ENCODE measurements at regions not wholly inside any gene's neighbourhood (a gene's known extent, or its start where the extent isn't known, plus 50 kb on each side); places are given as distances from the start of the nearest gene placed in this dataset.
"Not testable (repeated sequence)": the region's sequence is repeated elsewhere in the genome, so short reads cannot be mapped to it uniquely, and the experiment has no call there.

DNA sequence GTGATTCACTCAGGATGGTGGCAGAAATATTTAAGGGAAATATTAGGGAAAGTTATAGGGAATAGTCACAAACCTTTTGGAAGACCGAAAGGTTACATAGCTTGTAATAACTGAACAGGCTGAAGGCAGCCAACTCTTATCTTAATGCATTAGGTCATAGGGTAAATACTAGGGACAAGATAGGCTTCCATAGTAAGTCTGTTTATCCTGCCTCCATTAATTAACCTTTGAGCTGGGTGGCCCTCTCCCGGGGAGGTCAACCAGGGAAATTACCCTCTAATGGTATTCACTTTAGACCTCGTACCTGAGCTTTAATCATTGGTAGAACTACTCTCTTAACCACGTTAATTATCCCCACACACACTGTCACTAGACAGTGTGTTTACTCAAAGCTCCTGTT, 981.8 kb downstream of the SLC16A7 start:
- TF ChIP-seq CTCF (IDR thresholded peaks at IDR 0.05; ENCODE audit: low read depth, low read length) = no peak
- Histone ChIP-seq H3K27ac (no peak overlapping the region), H3K27me3 (ENCODE audit: insufficient read depth, low read depth, severe bottlenecking) (no peaks in the 10 kb centered on the region), H3K9me3 (ENCODE audit: severe bottlenecking) (no peaks in the 10 kb centered on the region), H3K4me3 (ENCODE audit: low read depth, low read length) (no peak overlapping the region), H3K36me3 (no peaks in the 10 kb centered on the region)
- DNase-seq = no peak

DNA sequence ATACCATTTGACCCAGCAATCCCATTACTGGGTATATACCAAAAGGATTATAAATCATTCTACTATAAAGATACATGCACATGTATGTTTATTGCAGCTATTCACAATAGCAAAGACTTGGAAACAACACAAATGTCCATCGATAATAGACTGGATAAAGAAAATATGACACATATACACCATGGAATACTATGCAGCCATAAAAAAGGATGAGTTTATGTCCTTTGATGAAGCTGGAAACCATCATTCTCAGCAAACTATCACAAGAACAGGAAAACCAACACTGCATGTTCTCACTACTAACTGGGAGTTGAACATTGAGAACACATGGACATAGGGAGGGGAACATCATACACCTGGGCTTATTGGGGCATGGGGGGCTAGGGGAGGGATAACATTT, 991.8 kb downstream of the SLC16A7 start:
- DNase-seq = not testable (repeated sequence)

DNA sequence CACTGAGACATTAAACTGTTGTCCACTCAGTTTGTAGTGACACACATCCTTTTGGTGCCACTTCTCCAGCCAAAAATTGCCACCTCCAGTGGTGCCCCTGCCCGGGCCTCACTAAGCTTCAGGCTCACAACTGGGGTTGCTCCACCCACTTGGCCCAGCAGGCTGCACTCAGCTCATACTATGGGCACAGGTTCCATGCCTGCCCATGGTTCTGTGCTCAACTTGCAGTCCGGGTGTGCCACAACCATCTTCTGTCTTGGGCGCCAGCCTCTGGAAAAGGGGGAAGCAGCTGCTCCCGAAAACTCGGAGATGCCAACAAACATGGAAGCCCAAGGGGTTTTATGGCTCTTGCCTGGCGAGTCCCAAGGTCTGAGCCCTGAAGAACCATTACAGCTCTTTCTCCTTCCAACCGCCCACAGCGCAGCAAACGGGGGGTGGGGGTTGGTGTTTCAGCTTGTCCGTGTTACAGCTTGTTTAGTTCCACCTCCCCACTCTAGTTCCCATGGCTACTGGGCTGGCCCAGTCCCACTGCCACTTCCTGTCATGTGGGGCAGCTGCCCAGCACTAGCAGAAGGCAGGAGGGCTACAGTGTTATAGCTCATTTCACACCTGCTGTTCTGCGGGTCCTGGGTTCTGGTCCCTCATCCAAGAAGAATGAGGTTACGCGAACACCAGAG, 998.3 kb downstream of the SLC16A7 start:
- no peaks in the 10 kb centered on the region for H3K27me3 ChIP-seq (ENCODE audit: insufficient read depth, low read depth, severe bottlenecking)
- peaks cover 2% of the 10 kb centered on the region for H3K9me3 ChIP-seq (ENCODE audit: severe bottlenecking)
- TF ChIP-seq CTCF (IDR thresholded peaks at IDR 0.05; ENCODE audit: low read depth, low read length) = no peak
- no peaks in the 10 kb centered on the region for H3K36me3 ChIP-seq
- DNase-seq = no peak
- H3K27ac ChIP-seq = no peak overlapping the region
- no peak overlapping the region for H3K4me3 ChIP-seq (ENCODE audit: low read depth, low read length)

More for the DNA sequence above, 991.8 kb downstream of the SLC16A7 start:
- not testable (repeated sequence) for H3K9me3 ChIP-seq (ENCODE audit: severe bottlenecking); H3K27me3 ChIP-seq (ENCODE audit: insufficient read depth, low read depth, severe bottlenecking); H3K4me3 ChIP-seq (ENCODE audit: low read depth, low read length); H3K36me3 ChIP-seq; H3K27ac ChIP-seq

GRCh38 chr12:60602601-60603000, 1006.8 kb downstream of the SLC16A7 start:
- no peak for DNase-seq
- Histone ChIP-seq H3K36me3 (no peaks in the 10 kb centered on the region), H3K9me3 (ENCODE audit: severe bottlenecking) (peaks cover 2% of the 10 kb centered on the region), H3K27me3 (ENCODE audit: insufficient read depth, low read depth, severe bottlenecking) (no peaks in the 10 kb centered on the region), H3K4me3 (ENCODE audit: low read depth, low read length) (no peak overlapping the region), H3K27ac (no peak overlapping the region)
- no peak for TF ChIP-seq CTCF (IDR thresholded peaks at IDR 0.05; ENCODE audit: low read depth, low read length)

DNA sequence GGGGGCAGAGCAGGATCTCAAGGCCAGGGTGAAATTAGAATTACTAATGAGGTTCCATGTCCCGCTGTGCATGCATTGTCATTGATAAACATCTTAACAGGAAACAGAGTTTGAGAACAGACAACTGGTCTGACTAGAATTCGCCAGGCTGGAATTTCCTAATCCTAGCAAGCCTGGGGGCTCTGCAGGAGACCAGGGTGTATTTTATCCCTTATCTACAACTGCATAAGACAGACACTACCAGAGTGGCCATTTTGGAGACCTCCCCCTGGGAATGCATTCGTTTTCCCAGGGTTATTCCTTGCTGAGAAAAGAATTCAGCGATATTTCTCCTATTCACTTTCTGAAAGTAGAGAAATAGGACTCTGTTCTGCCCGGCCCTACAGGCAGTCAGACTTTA, 1007.6 kb downstream of the SLC16A7 start:
- not testable (repeated sequence) for DNase-seq; H3K36me3 ChIP-seq; H3K27ac ChIP-seq; H3K4me3 ChIP-seq (ENCODE audit: low read depth, low read length); H3K27me3 ChIP-seq (ENCODE audit: insufficient read depth, low read depth, severe bottlenecking); H3K9me3 ChIP-seq (ENCODE audit: severe bottlenecking)

DNA sequence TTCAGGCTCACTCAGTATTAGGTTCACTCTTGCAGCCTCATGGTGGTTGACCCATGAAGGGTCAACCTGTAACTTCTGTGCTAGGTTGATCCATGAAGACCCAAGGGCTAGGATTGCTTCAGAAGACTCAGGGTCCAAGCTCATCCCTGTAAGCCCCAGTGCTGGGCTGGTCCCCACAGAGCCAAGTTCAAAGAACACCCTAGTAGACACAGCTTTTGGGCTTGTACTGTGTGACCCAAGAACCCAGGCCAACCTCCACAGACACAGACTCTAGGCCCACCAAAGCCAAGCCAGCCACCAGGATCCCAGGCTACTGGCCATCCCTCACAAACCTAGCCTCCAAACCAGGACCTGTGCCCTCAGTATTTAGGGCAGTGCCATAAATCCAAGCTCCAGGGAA, 1020.6 kb downstream of the SLC16A7 start:
- DNase-seq = no peak
- H3K36me3 ChIP-seq = no peaks in the 10 kb centered on the region
- H3K9me3 ChIP-seq (ENCODE audit: severe bottlenecking) = no peaks in the 10 kb centered on the region
- H3K27me3 ChIP-seq (ENCODE audit: insufficient read depth, low read depth, severe bottlenecking) = no peaks in the 10 kb centered on the region
- no peak for TF ChIP-seq CTCF (IDR thresholded peaks at IDR 0.05; ENCODE audit: low read depth, low read length)
- H3K27ac ChIP-seq = no peak overlapping the region
- H3K4me3 ChIP-seq (ENCODE audit: low read depth, low read length) = no peak overlapping the region

GRCh38 chr12:60630796-60631195, 1035.0 kb downstream of the SLC16A7 start:
- DNase-seq = no peak
- TF ChIP-seq CTCF (IDR thresholded peaks at IDR 0.05; ENCODE audit: low read depth, low read length) = no peak
- Histone ChIP-seq H3K9me3 (ENCODE audit: severe bottlenecking) (no peaks in the 10 kb centered on the region), H3K27me3 (ENCODE audit: insufficient read depth, low read depth, severe bottlenecking) (no peaks in the 10 kb centered on the region), H3K36me3 (no peaks in the 10 kb centered on the region), H3K4me3 (ENCODE audit: low read depth, low read length) (no peak overlapping the region), H3K27ac (no peak overlapping the region)

Measured in WERI-Rb-1 (cell line).